H1 (cell line): ENCODE measurements at regions not wholly inside any gene's neighbourhood (a gene's known extent, or its start where the extent isn't known, plus 50 kb on each side); places are given as distances from the start of the nearest gene placed in this dataset.

Experiments
- CTCF ChIA-PET: fragments of 300-600 bp; sonication (Branson Sonifier 250); formaldehyde crosslinking; loops from one replicate; lab custom pipeline; 2021; ENCODE audit not compliant: partially characterized antibody; lab: Charles Lee
- POLR2A ChIA-PET: fragments of 300-600 bp; sonication (Branson Sonifier 250); formaldehyde crosslinking; loops from one replicate; lab custom pipeline; 2021; ENCODE audit warnings: inconsistent platforms; ENCODE audit not compliant: partially characterized antibody; lab: Charles Lee
- DNase-seq, 2 experiments: peaks; one replicate each; pipeline versions ENCODE4 v3.0.0 to v3.0.0-alpha.2; 2010 to 2022; ENCODE audit warnings: low spot score in 2 of 2, low read depth in 1 of 2, mixed read lengths in 1 of 2
- FAIRE-seq: peaks from 2 replicates; lab custom pipeline; 2011; peaks lifted over from hg19 to GRCh38; lab: Jason Lieb, UNC
- H2AFZ ChIP-seq: 2 replicates; pipeline ENCODE4 v1.8.1; 2012; ENCODE audit warnings: low read length, inconsistent platforms
- H2AK5ac ChIP-seq: 2 replicates; pipeline ENCODE4 v1.6.1; 2013; ENCODE audit warnings: low read depth, low read length
- H2BK120ac ChIP-seq: replicated peaks from 2 replicates; pipeline ENCODE3; 2013; ENCODE audit warnings: low read depth, low read length, inconsistent platforms
- H2BK12ac ChIP-seq: 2 replicates; pipeline ENCODE4 v1.6.1; 2013; ENCODE audit warnings: low read depth, low read length
- H2BK15ac ChIP-seq: 2 replicates; pipeline ENCODE4 v1.6.1; 2013; ENCODE audit warnings: low read length
- H2BK20ac ChIP-seq: 2 replicates; pipeline ENCODE4 v1.6.1; 2013; ENCODE audit warnings: low read length
- H2BK5ac ChIP-seq: 2 replicates; pipeline ENCODE4 v1.6.1; 2013; ENCODE audit warnings: low read depth, low read length
- H3K14ac ChIP-seq: 2 replicates; pipeline ENCODE4 v1.6.1; 2013; ENCODE audit warnings: inconsistent platforms; ENCODE audit not compliant: insufficient read length
- H3K18ac ChIP-seq: 2 replicates; pipeline ENCODE4 v1.6.1; 2013; ENCODE audit warnings: low read length; ENCODE audit errors: extremely low read depth
- H3K23ac ChIP-seq: 2 replicates; pipeline ENCODE4 v1.6.1; 2013; ENCODE audit warnings: inconsistent platforms; ENCODE audit not compliant: insufficient read length
- H3K23me2 ChIP-seq: 2 replicates; pipeline ENCODE4 v1.6.1; 2013; ENCODE audit warnings: low read depth, low read length
- H3K27ac ChIP-seq: 2 replicates; pipeline ENCODE4 v1.6.1; 2011; ENCODE audit warnings: low read depth, low read length, inconsistent platforms
- H3K27me3 ChIP-seq, 4 experiments: replicated peaks in 1 of 4; 1 replicate in 1 of 4; 2 replicates in 3 of 4; pipeline versions ENCODE4 v1.6.1 to v1.8.1; 2011 to 2013; ENCODE audit warnings: low read length in 3 of 4, mild to moderate bottlenecking in 3 of 4, inconsistent platforms in 2 of 4, mixed read lengths in 2 of 4, moderate library complexity in 1 of 4; ENCODE audit not compliant: control insufficient read depth in 3 of 4, insufficient read depth in 3 of 4; ENCODE audit errors: extremely low read depth in 1 of 4
- H3K36me3 ChIP-seq, 4 experiments: 2 replicates each; pipeline versions ENCODE4 v1.6.1 to v1.8.1; 2011 to 2013; ENCODE audit warnings: mild to moderate bottlenecking in 4 of 4, low read length in 3 of 4, moderate library complexity in 2 of 4, control low read depth in 1 of 4, inconsistent platforms in 1 of 4; ENCODE audit not compliant: insufficient read depth in 4 of 4, control insufficient read depth in 2 of 4
- H3K4ac ChIP-seq: replicated peaks from 2 replicates; pipeline ENCODE3; 2013; ENCODE audit warnings: low read length, low read depth, mixed read lengths, inconsistent platforms; ENCODE audit not compliant: insufficient read length
- H3K4me1 ChIP-seq, 4 experiments: replicated peaks in 1 of 4; 1 replicate in 1 of 4; 2 replicates in 3 of 4; pipeline versions ENCODE4 v1.6.1 to v1.8.1; 2011 to 2013; ENCODE audit warnings: low read length in 3 of 4, inconsistent platforms in 2 of 4, mixed read lengths in 1 of 4; ENCODE audit not compliant: insufficient read depth in 4 of 4, control insufficient read depth in 3 of 4
- H3K4me2 ChIP-seq, 2 experiments: 2 replicates each; pipeline versions ENCODE4 v1.6.1 to v1.8.1; 2011 to 2013; ENCODE audit warnings: low read depth in 2 of 2, low read length in 2 of 2, control low read depth in 1 of 2, inconsistent platforms in 1 of 2, mild to moderate bottlenecking in 1 of 2; ENCODE audit not compliant: insufficient read depth in 1 of 2
- H3K4me3 ChIP-seq, 4 experiments: fragments of 200-600, 300-600 bp in 1 of 4; sonication (generic), shearing (Covaris generic), sonication (Bioruptor Twin) in 1 of 4; 2 replicates each; pipeline versions ENCODE4 v1.5.1 to v1.8.1; 2011 to 2016; ENCODE audit warnings: low read length in 4 of 4, low read depth in 3 of 4, control low read depth in 2 of 4, inconsistent platforms in 2 of 4, mild to moderate bottlenecking in 2 of 4, mixed read lengths in 1 of 4, moderate library complexity in 1 of 4; ENCODE audit not compliant: insufficient read depth in 2 of 4; ENCODE audit errors: extremely low read depth in 1 of 4
- H3K56ac ChIP-seq: replicated peaks from 2 replicates; pipeline ENCODE3; 2013; ENCODE audit warnings: low read depth, mild to moderate bottlenecking, mixed read lengths, low read length, inconsistent platforms; ENCODE audit not compliant: insufficient read length
- H3K79me1 ChIP-seq: 2 replicates; pipeline ENCODE4 v1.6.1; 2013; ENCODE audit warnings: low read depth, low read length, control low read depth
- H3K79me2 ChIP-seq, 2 experiments: 2 replicates each; pipeline versions ENCODE4 v1.6.1 to v1.8.1; 2012 to 2013; ENCODE audit warnings: low read length in 2 of 2, mild to moderate bottlenecking in 2 of 2, inconsistent platforms in 1 of 2; ENCODE audit not compliant: insufficient read depth in 2 of 2, control insufficient read depth in 1 of 2
- H3K9ac ChIP-seq, 4 experiments: replicated peaks in 1 of 4; 1 replicate in 1 of 4; 2 replicates in 3 of 4; pipeline versions ENCODE4 v1.6.1 to v1.8.1; 2011 to 2013; ENCODE audit warnings: low read depth in 3 of 4, low read length in 3 of 4, control low read depth in 2 of 4, mild to moderate bottlenecking in 2 of 4, moderate library complexity in 2 of 4, inconsistent platforms in 1 of 4; ENCODE audit errors: extremely low read depth in 1 of 4
- H3K9me3 ChIP-seq, 2 experiments: 2 replicates each; pipeline versions ENCODE4 v1.6.1 to v1.8.1; 2012 to 2013; ENCODE audit warnings: mild to moderate bottlenecking in 2 of 2, moderate library complexity in 2 of 2, control low read depth in 1 of 2, inconsistent platforms in 1 of 2, low read depth in 1 of 2, low read length in 1 of 2, mixed read lengths in 1 of 2; ENCODE audit not compliant: insufficient read depth in 2 of 2
- H4K20me1 ChIP-seq, 2 experiments: replicated peaks in 1 of 2; 2 replicates each; pipeline versions ENCODE3 to v1.8.1; 2011 to 2013; ENCODE audit warnings: inconsistent platforms in 2 of 2, low read length in 2 of 2, mild to moderate bottlenecking in 1 of 2; ENCODE audit not compliant: insufficient read depth in 2 of 2, control insufficient read depth in 1 of 2
- H4K5ac ChIP-seq: 2 replicates; pipeline ENCODE4 v1.6.1; 2013; ENCODE audit warnings: low read length, low read depth, mixed read lengths, inconsistent platforms; ENCODE audit not compliant: insufficient read length
- H4K8ac ChIP-seq: 2 replicates; pipeline ENCODE4 v1.8.0; 2013; ENCODE audit warnings: mild to moderate bottlenecking, moderate library complexity, low read length, inconsistent platforms; ENCODE audit not compliant: insufficient read depth; ENCODE audit errors: extremely low read depth
- H4K91ac ChIP-seq: replicated peaks from 2 replicates; pipeline ENCODE3; 2013; ENCODE audit warnings: low read length, mixed read lengths, inconsistent platforms; ENCODE audit not compliant: insufficient read length
- BRCA1 ChIP-seq: IDR thresholded peaks from 2 replicates; pipeline ENCODE4 v1.6.1; 2012; ENCODE audit warnings: low read depth, low read length, improper control_type of control experiment
- CTCF ChIP-seq, 3 experiments: IDR thresholded peaks; 1 replicate in 2 of 3; 2 replicates in 1 of 3; pipeline versions ENCODE4 v1.5.1 to v1.6.1; 2011; ENCODE audit warnings: low read length in 3 of 3, mild to moderate bottlenecking in 3 of 3, inconsistent platforms in 2 of 3, low read depth in 1 of 3, moderate library complexity in 1 of 3; ENCODE audit not compliant: insufficient read depth in 1 of 3; ENCODE audit errors: control extremely low read depth in 1 of 3
- JUN ChIP-seq: IDR thresholded peaks from 2 replicates; pipeline ENCODE4 v1.6.1; 2011; ENCODE audit warnings: low read depth, mild to moderate bottlenecking, improper control_type of control experiment, low read length
- KDM5A ChIP-seq: fragments of 200-600 bp; IDR thresholded peaks from 2 replicates; pipeline ENCODE4 v1.7.1; 2012; ENCODE audit warnings: mild to moderate bottlenecking, low read length, inconsistent platforms, mixed read lengths
- RBBP5 ChIP-seq: IDR thresholded peaks from 2 replicates; pipeline ENCODE4 v1.7.1; 2012; ENCODE audit warnings: low read depth, mild to moderate bottlenecking, inconsistent platforms, low read length, moderate library complexity, borderline replicate concordance
- RFX5 ChIP-seq: IDR thresholded peaks from 2 replicates; pipeline ENCODE4 v1.6.1; 2011; ENCODE audit warnings: low read depth, low read length, improper control_type of control experiment, borderline replicate concordance
- SAP30 ChIP-seq: fragments of 300-600 bp; sonication (generic); IDR thresholded peaks from 2 replicates; pipeline ENCODE4 v1.7.1; 2012; ENCODE audit warnings: low read length, moderate library complexity, mild to moderate bottlenecking, inconsistent platforms; ENCODE audit not compliant: insufficient read depth, insufficient replicate concordance
- TAF7 ChIP-seq: optimal IDR thresholded peaks from 2 replicates; pipeline ENCODE3; 2011; ENCODE audit warnings: low read depth, mild to moderate bottlenecking, inconsistent platforms, low read length, moderate library complexity, borderline replicate concordance
- ZNF274 ChIP-seq: IDR thresholded peaks from 2 replicates; pipeline ENCODE4 v1.7.0; 2012; ENCODE audit warnings: low read length, borderline replicate concordance; ENCODE audit errors: extremely low read depth
- WGBS, 2 experiments: shearing (Covaris generic) in 1 of 2; methylation state at CpG; one replicate each; pipeline versions ENCODE4 v1.1.6 to v1.1.7; 2013 to 2015; ENCODE audit warnings: low lambda C conversion rate in 2 of 2, mixed read lengths in 2 of 2, inconsistent platforms in 1 of 2, low coverage in 1 of 2, missing lambda C conversion rate in 1 of 2; ENCODE audit not compliant: insufficient replicate concordance in 2 of 2, insufficient coverage in 1 of 2, insufficient read length in 1 of 2; ENCODE audit errors: extremely low coverage in 1 of 2, missing lambda C conversion rate in 1 of 2; 5-methylcytosine and 5-hydroxymethylcytosine counted together

- Histone ChIP-seq H2AFZ (no peak overlapping the region), H3K23me2 (no peaks in the 10 kb centered on the region; the same call in 1 of the 2 replicates), H2BK15ac (no peak overlapping the region), H2BK12ac (no peak overlapping the region), H3K23ac (no peak overlapping the region), H3K9ac (no peak overlapping the region), H3K27ac (no peak overlapping the region), H2BK5ac (no peak overlapping the region), H3K4me1 (peaks cover 3 to 15% (median 12%) of the 10 kb centered on the region in 4 experiments; a peak in 6 of 7 replicates), H4K20me1 (no peaks in the 10 kb centered on the region), H3K18ac (no peak overlapping the region), H2AK5ac (no peak overlapping the region), H3K4me3 (no peak overlapping the region), H3K27me3 (no peaks in the 10 kb centered on the region; a peak in 1 of 7 replicates), H3K79me2 (no peaks in the 10 kb centered on the region), H3K56ac (no peak overlapping the region), H2BK120ac (no peak overlapping the region), H4K8ac (no peak overlapping the region), H4K91ac (no peak overlapping the region), H3K14ac (no peak overlapping the region), H2BK20ac (no peak overlapping the region), H3K79me1 (no peaks in the 10 kb centered on the region), H4K5ac (no peak overlapping the region), H3K9me3 (peaks cover 7 to 9% of the 10 kb centered on the region in 2 experiments; a peak in 1 of 4 replicates), H3K36me3 (no peaks in the 10 kb centered on the region; a peak in 1 of 8 replicates), H3K4ac (no peak overlapping the region), H3K4me2 (no peak overlapping the region)
- FAIRE-seq (no peak), DNase-seq (no peak)
- TF ChIP-seq TAF7 (no peak), BRCA1 (no peak), SAP30 (no peak), ZNF274 (no peak), CTCF (IDR thresholded peaks at IDR 0.05; ENCODE audit: control extremely low read depth in 1 of 3, insufficient read depth in 1 of 3, low read depth in 1 of 3, low read length in 3 of 3) (no peak), RBBP5 (no peak), JUN (no peak), KDM5A (no peak), RFX5 (no peak)
- ChIA-PET CTCF (no interaction called here), POLR2A (no interaction called here)
- WGBS, 2 experiments = 96% methylated on average over 3 of the region's 3 CpGs; no CpG with 5 or more reads in 1 of the 2 experiments
Measured at GRCh38 chr2:220502539-220502938, 875.1 kb downstream of the SLC4A3 start.
